T-helper 1 cell (primary cell): ENCODE measurements at regions not wholly inside any gene's neighbourhood (a gene's known extent, or its start where the extent isn't known, plus 50 kb on each side); places are given as distances from the start of the nearest gene placed in this dataset.

Experiments
- DNase-seq, 5 donors: peaks; one replicate each; pipeline ENCODE4 v3.0.0-alpha.2; 2012 to 2020

- DNase-seq = no peak
These were observed 150.0 kb upstream of the HHIP start for GRCh38 chr4:144495944-144496343.

GRCh38 chr4:144499777-144500176, 146.2 kb upstream of the HHIP start:
- peak in 1 of 5 donors; percentile 3 for DNase-seq

- no peak for DNase-seq
These were observed 144.7 kb upstream of the HHIP start for GRCh38 chr4:144501231-144501780.

DNA sequence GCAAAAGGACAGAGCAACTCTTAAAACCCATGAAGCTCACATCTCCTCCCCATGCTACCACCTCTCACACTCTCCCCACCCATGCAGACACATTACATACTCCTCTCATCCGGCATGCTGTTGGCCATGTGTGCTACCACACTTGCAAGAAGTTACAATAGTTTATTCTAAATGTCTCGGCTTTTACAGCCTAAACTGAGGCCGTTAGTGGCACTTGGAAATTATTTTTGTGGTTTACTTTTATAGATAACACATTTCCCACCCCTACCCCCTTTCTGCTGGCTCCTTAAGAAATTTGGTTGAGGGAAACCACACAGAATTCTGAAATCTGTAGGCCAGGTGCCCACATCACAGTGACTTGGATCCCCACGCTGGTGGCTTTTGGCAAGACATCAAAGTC, 141.1 kb upstream of the HHIP start:
- no peak for DNase-seq

- DNase-seq = no peak
These were observed 138.4 kb upstream of the HHIP start for GRCh38 chr4:144507311-144508101.

DNA sequence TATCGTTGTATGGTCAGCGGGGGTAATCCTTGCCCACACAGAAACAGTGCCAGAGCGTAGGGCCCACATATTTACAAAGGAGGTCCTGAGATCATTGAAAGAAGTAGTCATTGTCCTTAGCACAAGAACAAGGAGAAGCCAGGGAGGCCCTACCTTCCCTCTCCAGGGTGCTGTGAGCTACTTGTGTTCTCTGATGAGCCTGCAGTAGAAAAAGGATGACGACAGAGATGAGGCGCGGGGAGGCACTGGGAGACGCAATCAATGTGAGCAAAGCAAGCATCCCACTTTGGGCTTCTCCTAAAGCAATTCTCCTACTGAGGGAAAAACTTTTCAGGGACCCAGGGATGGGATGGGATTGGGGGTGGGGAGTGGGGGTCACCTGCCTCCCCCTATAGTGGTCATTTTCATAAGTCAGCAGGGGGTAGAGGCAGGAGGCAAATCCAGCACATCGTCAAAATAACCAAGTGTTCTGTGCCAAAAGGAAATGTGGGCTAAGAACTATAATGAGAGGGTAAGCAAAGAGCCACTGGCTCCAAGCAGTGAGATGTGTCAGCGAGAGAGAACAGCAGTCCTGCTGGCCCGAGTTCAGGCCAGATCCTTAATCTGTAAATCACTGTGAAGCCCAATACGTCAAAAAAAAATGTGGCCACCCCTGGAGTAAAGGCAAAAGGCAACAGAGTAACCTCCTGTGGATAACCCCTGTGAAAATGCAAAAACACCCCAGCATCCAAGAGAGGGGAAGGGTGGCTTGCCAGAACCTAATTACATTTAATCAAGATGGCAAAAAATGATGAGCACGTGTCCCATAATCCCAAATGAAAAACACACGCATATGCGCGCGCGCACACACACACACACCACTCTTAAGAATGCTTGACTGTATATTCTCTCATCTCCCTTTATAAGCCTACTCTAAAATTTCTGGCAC, 136.6 kb upstream of the HHIP start:
- no peak for DNase-seq

DNA sequence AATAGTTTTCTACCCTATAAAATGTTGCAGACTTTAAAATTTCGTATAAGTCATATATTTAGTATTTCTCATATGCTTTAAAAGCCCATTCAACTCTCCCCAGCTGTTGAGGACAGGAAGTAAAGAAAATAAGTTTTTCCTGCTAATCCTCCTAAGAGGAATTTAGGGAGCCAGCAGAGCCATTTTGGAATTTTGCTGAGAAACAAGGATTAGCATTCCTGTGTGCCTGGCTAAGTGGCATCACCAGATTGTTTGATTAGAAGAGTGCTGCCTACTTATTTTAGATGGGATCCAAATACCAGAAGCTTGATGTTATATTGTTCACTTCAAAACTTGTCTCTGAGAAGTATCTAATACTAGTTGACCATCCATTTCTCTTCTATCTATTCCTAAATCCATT, 131.2 kb upstream of the HHIP start:
- DNase-seq = no peak

GRCh38 chr4:144518181-144518895, 127.6 kb upstream of the HHIP start:
- no peak for DNase-seq

- DNase-seq = no peak
These were observed 114.1 kb upstream of the HHIP start for GRCh38 chr4:144531841-144532240.

DNA sequence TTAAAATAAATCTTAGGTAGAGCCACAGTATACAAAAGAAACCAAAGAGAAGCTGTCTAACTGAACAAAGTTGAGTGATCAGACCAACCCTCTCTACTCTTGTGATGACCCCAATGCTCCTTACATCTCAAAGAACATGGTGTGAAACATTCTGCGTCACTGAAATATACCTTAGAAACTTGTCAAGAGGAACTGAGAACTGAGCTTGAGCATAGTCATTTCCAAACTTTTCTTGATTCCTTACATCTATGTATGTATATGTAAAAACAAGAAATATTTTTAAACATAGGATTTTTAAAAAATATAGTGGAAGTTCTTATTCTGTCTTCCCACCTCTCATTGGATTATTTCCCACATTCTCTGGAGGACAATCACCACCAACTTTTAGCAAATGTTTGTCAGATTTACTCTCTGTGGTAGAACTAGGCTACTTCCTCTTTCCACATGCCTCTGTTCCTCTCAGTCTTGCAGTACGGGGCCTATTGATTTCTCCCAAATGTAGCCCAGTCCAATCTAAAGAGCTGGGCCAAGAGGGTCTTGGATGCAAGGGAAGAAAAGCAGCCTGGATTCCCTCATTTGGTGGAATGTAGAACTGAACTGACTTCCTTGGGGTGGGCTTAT, 98.2 kb upstream of the HHIP start:
- no peak for DNase-seq

DNA sequence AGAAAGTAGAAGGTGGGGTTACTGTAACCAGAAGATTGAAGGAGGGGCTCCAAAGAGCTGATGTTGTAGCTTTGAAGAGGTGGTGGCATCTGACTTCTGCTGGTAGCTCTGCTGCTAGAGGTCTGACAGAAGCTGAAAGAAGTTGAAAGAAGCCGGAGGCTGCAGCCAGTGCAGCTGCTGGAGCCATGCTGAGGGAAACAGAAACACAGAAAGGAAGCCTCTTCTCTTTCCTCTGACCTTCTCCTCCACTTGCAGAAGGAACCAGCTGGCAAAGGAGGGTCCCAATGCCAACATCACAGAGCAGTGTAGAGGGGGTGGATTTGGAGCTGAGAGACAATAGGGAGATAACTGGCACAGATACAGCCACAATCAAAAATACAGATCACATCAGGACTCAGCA, 89.3 kb upstream of the HHIP start:
- DNase-seq = no peak

DNA sequence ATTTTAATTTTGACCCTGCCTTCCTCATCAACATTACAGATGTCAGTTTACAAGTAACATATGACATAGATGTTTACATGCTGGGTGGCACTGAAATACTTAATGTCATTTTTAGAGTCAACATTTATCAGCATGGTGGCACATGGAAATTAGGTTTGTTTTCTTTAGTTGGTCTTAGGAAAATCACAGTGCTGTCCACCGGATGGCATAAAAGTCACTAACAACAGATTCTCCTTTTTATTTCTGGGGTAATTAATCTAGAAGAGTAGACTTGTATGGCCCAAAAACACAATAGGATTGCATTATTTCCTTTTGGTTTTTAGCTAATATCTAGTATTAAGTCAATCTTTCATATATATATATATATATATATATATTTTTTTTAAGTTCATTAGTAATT, 88.6 kb upstream of the HHIP start:
- no peak for DNase-seq

DNA sequence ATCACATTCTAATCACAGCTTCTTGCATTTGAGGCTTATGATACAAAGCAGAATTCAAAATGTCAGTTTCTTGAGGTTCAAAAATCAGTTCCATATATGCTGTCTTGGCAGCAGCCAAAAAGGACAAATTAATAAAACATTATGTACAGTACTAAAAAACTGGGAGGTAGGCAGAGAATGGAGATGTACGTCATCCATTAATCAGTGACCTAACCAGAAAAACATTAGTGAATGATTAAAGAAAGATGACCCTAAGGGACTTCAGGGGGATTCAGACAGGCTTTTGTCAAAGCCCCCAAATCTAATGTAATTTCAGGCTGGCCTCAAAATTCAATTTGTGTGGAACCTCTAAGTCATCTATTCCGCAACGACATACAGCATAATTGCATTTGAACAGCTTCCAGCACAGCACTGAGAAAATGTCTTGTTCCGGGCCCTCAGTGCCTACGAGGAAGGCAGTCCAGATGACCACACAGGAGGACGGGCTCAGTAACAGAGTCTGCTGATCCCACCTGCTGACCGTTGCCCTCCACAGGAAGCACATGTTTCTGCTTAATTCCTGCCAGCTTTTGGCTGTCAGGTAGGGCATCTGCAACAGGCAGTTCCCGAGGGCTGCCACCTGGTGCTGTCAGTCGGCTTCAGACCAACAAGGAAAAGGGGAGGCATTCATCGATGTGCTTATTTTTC, 83.8 kb upstream of the HHIP start:
- DNase-seq = no peak

- DNase-seq = no peak
These were observed 81.6 kb upstream of the HHIP start for GRCh38 chr4:144564358-144564757.

DNA sequence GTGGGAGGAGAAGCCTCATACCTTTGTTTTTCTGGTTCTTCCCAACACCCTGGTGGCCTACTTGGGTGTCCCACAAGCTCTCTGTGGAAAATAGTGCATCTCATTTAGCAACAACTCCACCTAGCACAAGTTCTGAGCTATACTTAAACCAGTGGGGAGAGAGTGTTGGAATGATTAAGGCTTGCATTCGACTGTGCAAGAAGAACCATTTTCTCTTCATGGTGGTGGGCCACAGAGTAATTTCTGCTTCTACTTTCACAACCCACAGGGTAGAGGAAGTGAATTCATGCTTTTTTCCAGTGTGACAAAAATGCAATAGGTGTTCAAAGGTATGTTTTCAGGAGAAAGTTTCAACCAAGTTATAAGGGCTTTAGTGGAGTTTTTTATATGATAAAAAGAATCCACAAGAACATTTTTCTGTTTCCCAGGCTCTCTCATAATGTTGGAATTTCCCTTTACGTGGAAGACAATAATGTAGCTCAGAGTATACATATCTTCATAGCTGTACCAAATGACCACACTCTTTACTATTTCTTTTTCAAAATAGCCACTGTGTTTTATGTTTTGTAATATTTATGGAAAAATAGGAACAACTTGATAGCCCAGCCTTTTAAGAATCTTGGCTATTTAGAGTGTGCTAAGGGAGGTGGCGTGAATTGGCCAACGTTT, 80.3 kb upstream of the HHIP start:
- no peak for DNase-seq

DNA sequence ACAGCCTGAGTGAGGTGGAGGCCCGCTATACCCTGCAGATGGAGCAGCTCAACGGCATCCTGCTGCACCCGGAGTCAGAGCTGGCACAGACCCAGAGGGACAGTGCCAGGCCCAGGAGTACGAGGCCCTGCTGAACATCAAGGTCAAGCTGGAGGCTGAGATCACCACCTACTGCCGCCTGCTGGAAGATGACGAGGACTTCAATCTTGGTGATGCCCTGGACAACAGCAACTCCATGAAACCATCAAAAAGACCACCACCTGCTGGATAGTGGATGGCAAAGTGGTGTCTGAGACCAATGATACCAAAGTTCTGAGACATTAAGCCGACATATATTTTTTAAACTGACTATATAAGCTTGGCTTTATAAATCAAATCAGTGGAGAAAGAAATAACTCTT, 73.3 kb upstream of the HHIP start:
- no peak for DNase-seq

- DNase-seq = no peak
These were observed 72.0 kb upstream of the HHIP start for GRCh38 chr4:144574000-144574399.

- DNase-seq = no peak
These were observed 71.4 kb upstream of the HHIP start for GRCh38 chr4:144574509-144574908.

GRCh38 chr4:144575181-144575580, 70.8 kb upstream of the HHIP start:
- DNase-seq = no peak

DNA sequence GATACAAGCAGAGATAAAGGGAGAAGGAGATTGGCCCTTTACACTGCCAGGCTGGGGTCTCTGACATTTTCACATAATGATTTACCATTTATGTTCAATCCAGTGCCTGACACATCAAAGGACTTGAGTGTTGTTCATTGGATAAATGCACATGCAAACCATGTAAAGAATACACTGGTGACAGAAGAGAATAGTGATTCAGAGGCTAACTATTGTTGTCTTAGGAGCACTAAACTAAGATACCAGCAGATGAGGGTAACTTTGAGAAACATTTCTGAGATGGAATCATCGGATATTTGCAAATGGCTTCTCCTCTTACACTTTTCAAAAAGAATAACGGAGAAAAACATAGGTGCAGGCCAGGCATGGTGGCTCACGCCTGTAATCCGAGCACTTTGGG, 67.3 kb upstream of the HHIP start:
- DNase-seq = no peak

- no peak for DNase-seq
These were observed 66.4 kb upstream of the HHIP start for GRCh38 chr4:144579411-144580030.
